ENCODE measurements at regions not wholly inside any gene's neighbourhood (a gene's known extent, or its start where the extent isn't known, plus 50 kb on each side); places are given as distances from the start of the nearest gene placed in this dataset.
"Not testable (repeated sequence)": the region's sequence is repeated elsewhere in the genome, so short reads cannot be mapped to it uniquely, and the experiment has no call there.

- peak; percentile 41 for DNase-seq
These were observed 253.0 kb upstream of the ARRDC3 start for GRCh38 chr5:91635950-91636734.

- DNase-seq = peak; percentile 95
These were observed 249.8 kb upstream of the ARRDC3 start for GRCh38 chr5:91632871-91633270.

- DNase-seq = no peak
These were observed 228.6 kb upstream of the ARRDC3 start for GRCh38 chr5:91611746-91612145.

GRCh38 chr5:91607675-91608074 is 224.6 kb upstream of the ARRDC3 start:
- DNase-seq = no peak

- DNase-seq = no peak
These were observed 216.7 kb upstream of the ARRDC3 start for GRCh38 chr5:91599863-91600262.

- peak; percentile 33 for DNase-seq
These were observed 215.1 kb upstream of the ARRDC3 start for GRCh38 chr5:91598216-91598615.

GRCh38 chr5:91595424-91595823 is 212.3 kb upstream of the ARRDC3 start:
- no peak for DNase-seq

GRCh38 chr5:91591076-91591475 is 208.0 kb upstream of the ARRDC3 start:
- peak; percentile 30 for DNase-seq

- no peak for DNase-seq
These were observed 203.1 kb upstream of the ARRDC3 start for GRCh38 chr5:91586232-91586631.

GRCh38 chr5:91584352-91584751 is 201.2 kb upstream of the ARRDC3 start:
- no peak for DNase-seq

- not testable (repeated sequence) for DNase-seq
These were observed 182.9 kb upstream of the ARRDC3 start for GRCh38 chr5:91566012-91566411.

- DNase-seq = no peak
These were observed 179.8 kb upstream of the ARRDC3 start for GRCh38 chr5:91562922-91563321.

- no peak for DNase-seq
These were observed 158.6 kb upstream of the ARRDC3 start for GRCh38 chr5:91541696-91542095.

GRCh38 chr5:91538179-91538578 is 155.1 kb upstream of the ARRDC3 start:
- DNase-seq = no peak

- DNase-seq = no peak
These were observed 152.4 kb upstream of the ARRDC3 start for GRCh38 chr5:91535499-91535898.

GRCh38 chr5:91534332-91534731 is 151.2 kb upstream of the ARRDC3 start:
- DNase-seq = no peak

- DNase-seq = no peak
These were observed 149.7 kb upstream of the ARRDC3 start for GRCh38 chr5:91532779-91533178.

- DNase-seq = no peak
These were observed 149.2 kb upstream of the ARRDC3 start for GRCh38 chr5:91532281-91532680.

- DNase-seq = no peak
These were observed 145.7 kb upstream of the ARRDC3 start for GRCh38 chr5:91528831-91529230.

GRCh38 chr5:91521785-91522184 is 138.7 kb upstream of the ARRDC3 start:
- no peak for DNase-seq

GRCh38 chr5:91521334-91521733 is 138.2 kb upstream of the ARRDC3 start:
- no peak for DNase-seq

GRCh38 chr5:91514400-91514799 is 131.3 kb upstream of the ARRDC3 start:
- DNase-seq = no peak

- DNase-seq = no peak
These were observed 120.2 kb upstream of the ARRDC3 start for GRCh38 chr5:91503321-91503720.

GRCh38 chr5:91500758-91501157 is 117.6 kb upstream of the ARRDC3 start:
- DNase-seq = no peak

GRCh38 chr5:91499943-91500531 is 116.9 kb upstream of the ARRDC3 start:
- DNase-seq = peak; percentile 67

Measured in NCI-H82 (cell line).